B cell (primary cell): ENCODE measurements at regions not wholly inside any gene's neighbourhood (a gene's known extent, or its start where the extent isn't known, plus 50 kb on each side); places are given as distances from the start of the nearest gene placed in this dataset.

ENCODE experiments used
- ATAC-seq: fragments of 200-7000 bp; cut with Tn5 transposase; one replicate; pipeline ENCODE4 v1.10.0; 2021; ENCODE audit warnings: low read depth, mild to moderate bottlenecking, moderate number of reproducible peaks, moderate library complexity
- CTCF ChIA-PET: fragments of 350-600 bp; sonication (Branson Sonifier 250); formaldehyde crosslinking; loops from one replicate; lab custom pipeline; 2021; ENCODE audit warnings: antibody characterized with exemption, inconsistent platforms; lab: Charles Lee
- POLR2A ChIA-PET: fragments of 350-600 bp; sonication (Branson Sonifier 250); formaldehyde crosslinking; loops from one replicate; lab custom pipeline; 2021; ENCODE audit warnings: antibody characterized with exemption; lab: Charles Lee
- DNase-seq: peaks from one replicate; pipeline ENCODE4 v3.0.0; 2013
- H2AFZ ChIP-seq: 2 replicates; pipeline ENCODE4 v1.6.1; 2012; ENCODE audit warnings: mild to moderate bottlenecking, low read depth, low read length; ENCODE audit not compliant: insufficient read depth, poor library complexity, severe bottlenecking
- H3K27ac ChIP-seq, 2 donors: 1 replicate in 1 of 2; 2 replicates in 1 of 2; pipeline ENCODE4 v1.5.1; 2012 to 2013; ENCODE audit warnings: low read length in 2 of 2, mild to moderate bottlenecking in 2 of 2, moderate library complexity in 1 of 2
- H3K27me3 ChIP-seq, 4 experiments: fragments of 200-600 bp in 1 of 4; sonication (generic) in 1 of 4; replicated peaks in 1 of 4; 1 replicate in 2 of 4; 2 replicates in 2 of 4; pipeline versions ENCODE4 v1.6.1 to v1.7.0; 2013 to 2016; ENCODE audit warnings: low read length in 3 of 4, mild to moderate bottlenecking in 2 of 4, mixed read lengths in 1 of 4, moderate library complexity in 1 of 4; ENCODE audit not compliant: insufficient read depth in 4 of 4, control insufficient read depth in 3 of 4; ENCODE audit errors: control extremely low read depth in 1 of 4
- H3K36me3 ChIP-seq, 2 experiments: replicated peaks in 1 of 2; 1 replicate in 1 of 2; 2 replicates in 1 of 2; pipeline versions ENCODE4 v1.6.1 to v1.7.1; 2013; ENCODE audit warnings: low read length in 1 of 2; ENCODE audit not compliant: insufficient read depth in 2 of 2, control insufficient read depth in 1 of 2; ENCODE audit errors: control extremely low read depth in 1 of 2, extremely low read depth in 1 of 2
- H3K4me1 ChIP-seq, 2 donors: fragments of 200-600 bp in 1 of 2; sonication (generic) in 1 of 2; 1 replicate in 1 of 2; 2 replicates in 1 of 2; pipeline versions ENCODE4 v1.5.1 to v1.6.1; 2013 to 2017; ENCODE audit warnings: low read length in 2 of 2; ENCODE audit not compliant: control insufficient read depth in 2 of 2, insufficient read depth in 2 of 2
- H3K4me2 ChIP-seq: replicated peaks from 2 replicates; pipeline ENCODE3; 2012; ENCODE audit warnings: mild to moderate bottlenecking, low read depth, low read length; ENCODE audit not compliant: poor library complexity, severe bottlenecking
- H3K4me3 ChIP-seq, 5 experiments: fragments of 200-600 bp in 1 of 5; sonication (generic) in 1 of 5; 1 replicate in 3 of 5; 2 replicates in 2 of 5; pipeline versions ENCODE4 v1.5.1 to v1.7.0; 2011 to 2016; ENCODE audit warnings: low read length in 4 of 5, mild to moderate bottlenecking in 4 of 5, low read depth in 2 of 5, control low read depth in 1 of 5, moderate library complexity in 1 of 5; ENCODE audit not compliant: insufficient read depth in 1 of 5; ENCODE audit errors: control extremely low read depth in 1 of 5, extremely low read depth in 1 of 5
- H3K79me2 ChIP-seq: fragments of 200-600 bp; sonication (generic); one replicate; pipeline ENCODE4 v1.6.0; 2016; ENCODE audit warnings: low read length; ENCODE audit not compliant: control insufficient read depth, insufficient read depth
- H3K9ac ChIP-seq: fragments of 200-600 bp; sonication (generic); 2 replicates; pipeline ENCODE4 v1.6.1; 2017; ENCODE audit warnings: mild to moderate bottlenecking, low read length, moderate library complexity
- H3K9me3 ChIP-seq, 3 donors: one replicate each; pipeline versions ENCODE4 v1.6.1 to v1.7.1; 2013; ENCODE audit warnings: low read length in 2 of 3; ENCODE audit not compliant: control insufficient read depth in 2 of 3, insufficient read depth in 1 of 3; ENCODE audit errors: control extremely low read depth in 1 of 3
- H4K20me1 ChIP-seq: 2 replicates; pipeline ENCODE4 v1.6.0; 2012; ENCODE audit warnings: mild to moderate bottlenecking, low read length; ENCODE audit not compliant: insufficient read depth, control insufficient read depth, poor library complexity, severe bottlenecking
- H3K27ac Mint-ChIP-seq: one replicate; pipeline ENCODE4 v1.8.0; 2021; ENCODE audit warnings: mixed read lengths
- H3K27me3 Mint-ChIP-seq: one replicate; pipeline ENCODE4 v1.8.0; 2021; ENCODE audit warnings: mixed read lengths
- H3K4me1 Mint-ChIP-seq: one replicate; pipeline ENCODE4 v1.8.0; 2021; ENCODE audit warnings: mixed read lengths
- H3K4me3 Mint-ChIP-seq: one replicate; pipeline ENCODE4 v1.8.0; 2021; ENCODE audit warnings: mixed read lengths
- H3K9me3 Mint-ChIP-seq: one replicate; pipeline ENCODE4 v1.8.0; 2022; ENCODE audit warnings: mixed read lengths; ENCODE audit not compliant: insufficient read depth
- CTCF ChIP-seq: fragments of 200-600 bp; IDR thresholded peaks from one replicate; pipeline ENCODE4 v1.8.0; 2022; ENCODE audit warnings: antibody characterized with exemption, mild to moderate bottlenecking
- EZH2 ChIP-seq: IDR thresholded peaks from 2 replicates; pipeline ENCODE4 v1.6.1; 2012; ENCODE audit warnings: borderline replicate concordance, low read depth, mild to moderate bottlenecking, moderate library complexity, low read length; ENCODE audit not compliant: insufficient read depth, poor library complexity, severe bottlenecking
- WGBS: methylation state at CpG from one replicate; pipeline ENCODE4 v1.1.5; 2013; ENCODE audit warnings: missing lambda C conversion rate; ENCODE audit not compliant: insufficient coverage; 5-methylcytosine and 5-hydroxymethylcytosine counted together
- intact Hi-C: fragments of 100-400 bp; cut with micrococcal nuclease; formaldehyde crosslinking; loops from one replicate; pipeline ENCODE4 v1.10.0; 2022

DNA sequence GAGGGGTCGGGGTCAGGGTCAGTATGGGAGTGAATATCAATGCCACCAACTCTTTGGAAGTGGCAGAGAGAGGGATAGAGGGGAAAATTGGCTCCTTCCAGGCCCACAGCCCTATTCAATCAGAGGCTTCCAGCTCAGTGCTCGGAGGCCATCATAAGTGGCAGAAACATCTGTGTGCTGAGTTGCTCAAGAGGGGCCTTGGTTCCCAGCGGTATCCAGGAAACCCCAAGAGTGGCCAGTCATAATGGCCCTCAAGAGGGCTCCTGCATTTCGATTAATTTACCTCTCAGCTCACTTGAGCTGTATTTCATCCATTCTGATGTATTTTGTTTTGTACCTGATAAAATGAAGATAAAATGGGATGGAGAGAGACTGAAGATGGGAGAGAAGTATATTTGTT lies 154.3 kb upstream of the EOLA2 start:
- no peak overlapping the region for H3K4me3 Mint-ChIP-seq
- CTCF ChIA-PET = no interaction called here
- no peak overlapping the region for H3K9ac ChIP-seq
- H3K27ac ChIP-seq = no peak overlapping the region
- no peaks in the 10 kb centered on the region for H3K4me1 ChIP-seq
- no peak for TF ChIP-seq CTCF
- no peak for TF ChIP-seq EZH2
- H3K79me2 ChIP-seq = no peaks in the 10 kb centered on the region
- no peaks in the 10 kb centered on the region for H3K27me3 ChIP-seq
- H3K27me3 Mint-ChIP-seq = no peaks in the 10 kb centered on the region
- no peak overlapping the region for H2AFZ ChIP-seq
- intact Hi-C loops = no loop called here
- no peaks in the 10 kb centered on the region for H3K9me3 ChIP-seq
- ATAC-seq (no peak), DNase-seq (no peak)
- POLR2A ChIA-PET = no interaction called here
- H3K4me2 ChIP-seq = no peak overlapping the region
- H3K27ac Mint-ChIP-seq = no peak overlapping the region
- no peak overlapping the region for H3K4me3 ChIP-seq
- H3K36me3 ChIP-seq = no peaks in the 10 kb centered on the region
- no CpG with 5 or more reads among the region's 4 CpGs for WGBS
- no peaks in the 10 kb centered on the region for H3K4me1 Mint-ChIP-seq
- H4K20me1 ChIP-seq = no peaks in the 10 kb centered on the region
- no peaks in the 10 kb centered on the region for H3K9me3 Mint-ChIP-seq

GRCh38 chrX:150094375-150094774 lies 156.1 kb upstream of the EOLA2 start:
- POLR2A ChIA-PET = no interaction called here
- Histone ChIP-seq H2AFZ (no peak overlapping the region), H3K9me3 (no peaks in the 10 kb centered on the region), H3K4me1 (no peaks in the 10 kb centered on the region), H3K27me3 (no peaks in the 10 kb centered on the region), H3K4me2 (no peak overlapping the region), H3K9ac (no peak overlapping the region), H3K27ac (no peak overlapping the region), H3K79me2 (no peaks in the 10 kb centered on the region), H3K36me3 (no peaks in the 10 kb centered on the region), H3K4me3 (no peak overlapping the region), H4K20me1 (no peaks in the 10 kb centered on the region)
- Mint-ChIP-seq H3K4me1 (no peaks in the 10 kb centered on the region), H3K9me3 (no peaks in the 10 kb centered on the region), H3K4me3 (no peak overlapping the region), H3K27me3 (no peaks in the 10 kb centered on the region), H3K27ac (no peak overlapping the region)
- intact Hi-C loops = no loop called here
- no peak for DNase-seq
- WGBS = no CpG with 5 or more reads among the region's 1 CpG
- no peak for ATAC-seq
- no peak for TF ChIP-seq EZH2
- TF ChIP-seq CTCF = no peak
- CTCF ChIA-PET = no interaction called here
